Loucy (cell line): ENCODE measurements at regions not wholly inside any gene's neighbourhood (a gene's known extent, or its start where the extent isn't known, plus 50 kb on each side); places are given as distances from the start of the nearest gene placed in this dataset.

Source experiments
- EZH2phosphoT487 ChIP-seq: fragments of 200-600 bp; IDR thresholded peaks from 2 replicates; pipeline ENCODE4 v1.6.1; 2018; ENCODE audit warnings: antibody characterized with exemption, mild to moderate bottlenecking, moderate library complexity, borderline replicate concordance
- TF ChIP-seq, protein P1 (sequence below): fragments of 200-600 bp; sonication (generic); conservative IDR thresholded peaks from 2 replicates; pipeline ENCODE4 v1.5.1; 2014; ENCODE audit warnings: mild to moderate bottlenecking, antibody characterized with exemption, low read length

DNA sequence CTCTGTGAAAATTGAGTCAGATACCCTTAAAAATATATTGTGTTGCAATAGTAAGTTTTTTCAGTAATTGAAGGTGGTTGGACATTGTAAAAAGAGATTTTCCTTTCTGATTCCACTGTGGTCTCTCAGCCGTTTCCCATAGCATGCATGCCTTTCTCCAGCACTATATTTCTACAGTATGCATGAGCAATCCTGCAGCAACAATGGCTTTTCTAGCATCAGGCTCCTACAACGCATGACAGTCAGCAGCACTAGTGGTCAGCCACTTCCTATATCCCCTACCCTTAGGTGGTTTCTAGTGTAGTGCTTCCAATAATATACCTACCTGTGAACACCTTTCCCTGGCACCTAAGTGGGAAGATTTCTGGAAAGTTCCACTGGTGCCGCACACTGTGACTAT lies 55.4 kb upstream of the SNRPN start:
- TF ChIP-seq, protein P1, sequence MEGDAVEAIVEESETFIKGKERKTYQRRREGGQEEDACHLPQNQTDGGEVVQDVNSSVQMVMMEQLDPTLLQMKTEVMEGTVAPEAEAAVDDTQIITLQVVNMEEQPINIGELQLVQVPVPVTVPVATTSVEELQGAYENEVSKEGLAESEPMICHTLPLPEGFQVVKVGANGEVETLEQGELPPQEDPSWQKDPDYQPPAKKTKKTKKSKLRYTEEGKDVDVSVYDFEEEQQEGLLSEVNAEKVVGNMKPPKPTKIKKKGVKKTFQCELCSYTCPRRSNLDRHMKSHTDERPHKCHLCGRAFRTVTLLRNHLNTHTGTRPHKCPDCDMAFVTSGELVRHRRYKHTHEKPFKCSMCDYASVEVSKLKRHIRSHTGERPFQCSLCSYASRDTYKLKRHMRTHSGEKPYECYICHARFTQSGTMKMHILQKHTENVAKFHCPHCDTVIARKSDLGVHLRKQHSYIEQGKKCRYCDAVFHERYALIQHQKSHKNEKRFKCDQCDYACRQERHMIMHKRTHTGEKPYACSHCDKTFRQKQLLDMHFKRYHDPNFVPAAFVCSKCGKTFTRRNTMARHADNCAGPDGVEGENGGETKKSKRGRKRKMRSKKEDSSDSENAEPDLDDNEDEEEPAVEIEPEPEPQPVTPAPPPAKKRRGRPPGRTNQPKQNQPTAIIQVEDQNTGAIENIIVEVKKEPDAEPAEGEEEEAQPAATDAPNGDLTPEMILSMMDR, result no peak
- TF ChIP-seq EZH2phosphoT487, result no peak
